Activated CD4-positive, alpha-beta T cell treated with anti-CD3 and anti-CD28 coated beads for 48 hours (primary cell): ENCODE measurements at regions not wholly inside any gene's neighbourhood (a gene's known extent, or its start where the extent isn't known, plus 50 kb on each side); places are given as distances from the start of the nearest gene placed in this dataset.
A peak's percentile ranks its signal among the peaks of the same experiment; 100 is the strongest.
"Not testable (repeated sequence)": the region's sequence is repeated elsewhere in the genome, so short reads cannot be mapped to it uniquely, and the experiment has no call there.

Experiments
- DNase-seq: peaks from one replicate; pipeline ENCODE4 v3.0.0-alpha.2; 2020

GRCh38 chr10:100664316-100665149 is 80.8 kb upstream of the PAX2 start:
- no peak for DNase-seq

- not testable (repeated sequence) for DNase-seq
Measured at GRCh38 chr10:100666634-100667033, 78.7 kb upstream of the PAX2 start.

GRCh38 chr10:100669616-100670015 is 75.8 kb upstream of the PAX2 start:
- DNase-seq, result no peak

- no peak for DNase-seq
Measured at GRCh38 chr10:100670368-100670767, 75.0 kb upstream of the PAX2 start.

- peak; percentile 75 for DNase-seq
Measured at GRCh38 chr10:100670828-100671479, 74.4 kb upstream of the PAX2 start.

- DNase-seq, result no peak
Measured at GRCh38 chr10:100672199-100672598, 73.2 kb upstream of the PAX2 start.

- DNase-seq, result no peak
Measured at GRCh38 chr10:100677290-100677945, 68.0 kb upstream of the PAX2 start.

GRCh38 chr10:100679327-100679726 is 66.1 kb upstream of the PAX2 start:
- DNase-seq, result no peak

GRCh38 chr10:100683004-100683403 is 62.4 kb upstream of the PAX2 start:
- no peak for DNase-seq

- no peak for DNase-seq
Measured at GRCh38 chr10:100683545-100684300, 61.7 kb upstream of the PAX2 start.

- DNase-seq, result no peak
Measured at GRCh38 chr10:100684688-100685235, 60.6 kb upstream of the PAX2 start.

GRCh38 chr10:100685331-100685730 is 60.1 kb upstream of the PAX2 start:
- DNase-seq, result no peak

- no peak for DNase-seq
Measured at GRCh38 chr10:100687143-100688003, 58.0 kb upstream of the PAX2 start.

GRCh38 chr10:100688201-100688600 is 57.2 kb upstream of the PAX2 start:
- no peak for DNase-seq

GRCh38 chr10:100693821-100694220 is 51.6 kb upstream of the PAX2 start:
- no peak for DNase-seq
